Activated naive CD4-positive, alpha-beta T cell treated with anti-CD3 and anti-CD28 coated beads, Interleukin-2, amount 50 U/mL, for 24 hours (primary cell): ENCODE measurements at regions not wholly inside any gene's neighbourhood (a gene's known extent, or its start where the extent isn't known, plus 50 kb on each side); places are given as distances from the start of the nearest gene placed in this dataset.

Experiments
- H3K27ac Mint-ChIP-seq: one replicate; pipeline ENCODE4 v1.8.0; 2021; ENCODE audit warnings: mild to moderate bottlenecking, mixed read lengths
- H3K27me3 Mint-ChIP-seq: one replicate; pipeline ENCODE4 v1.8.0; 2021; ENCODE audit warnings: mixed read lengths
- H3K36me3 Mint-ChIP-seq: one replicate; pipeline ENCODE4 v1.8.0; 2021; ENCODE audit warnings: mixed read lengths
- H3K4me1 Mint-ChIP-seq: one replicate; pipeline ENCODE4 v1.8.0; 2021; ENCODE audit warnings: mixed read lengths
- H3K4me3 Mint-ChIP-seq: one replicate; pipeline ENCODE4 v1.8.0; 2021; ENCODE audit warnings: mild to moderate bottlenecking, mixed read lengths
- H3K9me3 Mint-ChIP-seq: one replicate; pipeline ENCODE4 v1.8.0; 2021; ENCODE audit warnings: mixed read lengths

DNA sequence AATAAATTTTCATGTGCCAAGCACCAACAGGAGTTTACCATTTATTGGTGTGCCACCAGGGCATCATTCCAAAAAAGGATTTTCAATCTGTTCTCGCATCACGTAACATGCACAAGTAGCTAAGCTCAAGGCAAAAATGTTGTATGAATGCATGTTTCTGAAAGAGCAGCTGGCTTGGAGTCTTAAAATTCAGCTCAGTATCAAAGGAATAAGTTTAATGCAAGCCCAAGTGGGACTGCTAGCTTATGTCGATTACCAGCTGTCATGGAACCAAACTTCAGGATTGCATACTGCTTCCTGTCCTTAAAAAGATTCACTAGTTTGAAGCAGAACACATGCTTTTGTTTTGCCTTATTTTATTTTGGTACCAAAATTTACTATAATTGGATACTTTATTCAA lies 437.0 kb downstream of the FSCB start:
- peaks cover 10% of the 10 kb centered on the region for H3K9me3 Mint-ChIP-seq
- no peaks in the 10 kb centered on the region for H3K27me3 Mint-ChIP-seq
- no peaks in the 10 kb centered on the region for H3K4me1 Mint-ChIP-seq
- no peaks in the 10 kb centered on the region for H3K36me3 Mint-ChIP-seq
- no peak overlapping the region for H3K27ac Mint-ChIP-seq
- no peak overlapping the region for H3K4me3 Mint-ChIP-seq

DNA sequence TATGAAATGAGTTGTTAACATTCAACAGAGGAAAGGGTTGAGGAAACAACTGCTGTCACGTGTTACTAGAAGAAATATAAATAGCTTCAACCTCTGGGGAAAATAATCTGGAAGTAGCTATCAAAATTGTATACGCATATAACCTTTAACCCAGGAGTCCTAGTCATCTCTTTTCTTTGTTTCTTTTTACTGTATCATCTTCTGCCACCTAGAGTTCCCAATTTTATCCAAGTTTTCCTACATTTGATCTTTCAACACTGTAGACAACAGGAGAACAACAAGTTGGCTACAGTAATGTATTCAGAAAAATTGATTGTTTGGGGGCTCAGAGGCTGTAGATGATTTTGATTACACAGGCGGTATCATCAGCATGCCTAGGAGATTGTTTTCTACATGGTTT lies 453.7 kb downstream of the FSCB start:
- H3K4me1 Mint-ChIP-seq, result no peaks in the 10 kb centered on the region
- no peaks in the 10 kb centered on the region for H3K27me3 Mint-ChIP-seq
- no peak overlapping the region for H3K4me3 Mint-ChIP-seq
- no peaks in the 10 kb centered on the region for H3K9me3 Mint-ChIP-seq
- H3K36me3 Mint-ChIP-seq, result no peaks in the 10 kb centered on the region
- no peak overlapping the region for H3K27ac Mint-ChIP-seq

DNA sequence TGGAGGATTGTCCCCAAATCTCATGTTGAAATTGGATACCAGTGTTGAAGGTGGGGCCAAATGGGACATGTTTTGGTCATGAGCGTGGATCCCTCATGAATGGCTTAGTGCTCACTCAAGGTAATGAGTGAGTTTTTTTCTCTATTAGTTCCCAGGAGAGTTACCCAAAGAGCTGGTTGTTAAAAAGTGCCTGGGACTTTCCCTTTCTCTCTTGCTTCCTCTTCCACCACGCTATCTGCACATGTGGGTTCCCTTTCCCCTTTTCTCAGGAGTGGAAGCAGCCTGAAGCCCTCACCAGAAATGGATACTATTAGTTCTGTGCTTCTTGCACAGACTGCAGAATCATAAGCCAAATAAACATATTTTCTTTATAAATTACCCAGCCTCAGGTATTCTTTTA lies 465.4 kb downstream of the FSCB start:
- H3K4me3 Mint-ChIP-seq, result no peak overlapping the region
- H3K27ac Mint-ChIP-seq, result no peak overlapping the region
- H3K4me1 Mint-ChIP-seq, result no peaks in the 10 kb centered on the region
- peaks cover 15% of the 10 kb centered on the region for H3K9me3 Mint-ChIP-seq
- no peaks in the 10 kb centered on the region for H3K27me3 Mint-ChIP-seq
- H3K36me3 Mint-ChIP-seq, result no peaks in the 10 kb centered on the region

GRCh38 chr14:44040561-44040960 lies 466.5 kb downstream of the FSCB start:
- Mint-ChIP-seq H3K36me3 (no peaks in the 10 kb centered on the region), H3K9me3 (peaks cover 14% of the 10 kb centered on the region), H3K4me3 (no peak overlapping the region)

GRCh38 chr14:44036248-44036647 lies 470.8 kb downstream of the FSCB start:
- Mint-ChIP-seq H3K4me3 (no peak overlapping the region), H3K27me3 (no peaks in the 10 kb centered on the region), H3K27ac (no peak overlapping the region), H3K36me3 (no peaks in the 10 kb centered on the region), H3K4me1 (no peaks in the 10 kb centered on the region), H3K9me3 (peaks cover 14% of the 10 kb centered on the region)

More at GRCh38 chr14:44040561-44040960, 466.5 kb downstream of the FSCB start:
- Mint-ChIP-seq H3K4me1 (no peaks in the 10 kb centered on the region), H3K27me3 (no peaks in the 10 kb centered on the region), H3K27ac (no peak overlapping the region)

DNA sequence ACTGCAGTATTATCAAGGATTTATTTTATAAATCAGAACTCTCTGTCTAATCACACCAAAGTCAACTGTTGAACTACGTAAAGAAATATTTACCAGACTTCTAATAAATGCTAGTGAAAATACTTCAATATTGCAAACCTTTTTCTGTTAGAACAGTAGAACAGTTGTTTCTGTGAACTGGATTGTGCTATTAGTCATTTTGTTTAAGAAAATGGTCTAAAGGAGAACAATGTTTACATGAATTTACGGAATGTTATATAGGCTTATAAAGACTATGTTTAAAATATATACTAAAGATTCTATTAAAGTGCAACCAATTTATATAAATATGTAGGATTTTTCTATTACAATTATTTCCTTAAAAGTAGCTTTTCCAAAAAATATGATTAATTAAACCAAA lies 471.4 kb downstream of the FSCB start:
- Mint-ChIP-seq H3K27ac (no peak overlapping the region), H3K36me3 (no peaks in the 10 kb centered on the region), H3K9me3 (peaks cover 14% of the 10 kb centered on the region), H3K27me3 (no peaks in the 10 kb centered on the region), H3K4me1 (no peaks in the 10 kb centered on the region), H3K4me3 (no peak overlapping the region)

DNA sequence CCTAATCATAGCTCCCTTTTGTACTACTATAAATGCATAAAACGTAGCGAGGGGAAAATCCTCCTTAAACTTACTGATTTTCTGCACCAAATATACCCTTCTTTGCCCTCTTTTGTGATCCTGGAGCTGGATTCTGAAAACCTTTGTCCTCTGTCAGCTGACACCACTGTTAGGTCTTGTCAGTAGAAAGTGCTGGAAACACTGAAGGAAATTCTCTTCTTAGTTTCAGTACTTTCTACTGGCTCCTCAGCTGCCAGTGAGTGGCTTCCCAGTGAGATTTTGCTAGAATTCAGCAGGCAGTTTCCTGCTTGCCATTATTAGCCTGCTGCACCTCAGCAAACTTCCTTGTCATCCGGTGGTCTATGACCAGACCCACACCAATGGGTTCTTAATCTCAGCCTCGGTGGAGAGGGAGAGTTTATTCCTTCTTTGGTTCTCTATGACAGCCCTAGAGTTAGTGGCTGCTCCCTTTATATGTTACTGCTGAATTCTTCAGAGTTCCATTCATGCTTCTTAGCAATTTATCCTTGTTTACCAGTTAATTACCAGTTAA lies 476.2 kb downstream of the FSCB start:
- H3K4me1 Mint-ChIP-seq, result no peaks in the 10 kb centered on the region
- no peak overlapping the region for H3K27ac Mint-ChIP-seq
- no peaks in the 10 kb centered on the region for H3K27me3 Mint-ChIP-seq
- no peak overlapping the region for H3K4me3 Mint-ChIP-seq
- H3K36me3 Mint-ChIP-seq, result no peaks in the 10 kb centered on the region
- no peaks in the 10 kb centered on the region for H3K9me3 Mint-ChIP-seq

DNA sequence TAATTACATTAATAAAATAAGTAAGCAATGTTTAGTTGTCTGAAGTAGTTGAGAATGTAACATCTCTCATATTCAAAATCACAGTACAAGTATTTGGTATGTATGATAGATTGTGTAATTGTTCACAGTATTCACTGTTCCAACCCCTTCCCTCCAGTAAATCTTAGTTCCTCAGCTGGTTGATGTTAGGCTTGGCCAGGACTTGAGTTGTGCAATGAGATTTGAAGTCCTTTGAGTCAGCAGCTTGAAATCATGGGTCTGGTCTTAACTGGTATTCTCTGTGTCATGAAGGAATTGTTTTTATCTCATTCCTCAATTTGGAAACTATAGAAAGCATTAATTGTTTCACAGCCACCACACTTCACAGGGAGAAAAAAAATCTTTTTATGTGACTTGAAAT lies 477.1 kb downstream of the FSCB start:
- no peak overlapping the region for H3K27ac Mint-ChIP-seq
- no peak overlapping the region for H3K4me3 Mint-ChIP-seq
- H3K4me1 Mint-ChIP-seq, result no peaks in the 10 kb centered on the region

GRCh38 chr14:44027397-44027796 lies 479.7 kb downstream of the FSCB start:
- Mint-ChIP-seq H3K36me3 (no peaks in the 10 kb centered on the region), H3K9me3 (peaks cover 5% of the 10 kb centered on the region), H3K4me1 (no peaks in the 10 kb centered on the region), H3K27me3 (no peaks in the 10 kb centered on the region), H3K4me3 (no peak overlapping the region), H3K27ac (no peak overlapping the region)

More for the DNA sequence above, 477.1 kb downstream of the FSCB start:
- Mint-ChIP-seq H3K27me3 (no peaks in the 10 kb centered on the region), H3K9me3 (no peaks in the 10 kb centered on the region), H3K36me3 (no peaks in the 10 kb centered on the region)

DNA sequence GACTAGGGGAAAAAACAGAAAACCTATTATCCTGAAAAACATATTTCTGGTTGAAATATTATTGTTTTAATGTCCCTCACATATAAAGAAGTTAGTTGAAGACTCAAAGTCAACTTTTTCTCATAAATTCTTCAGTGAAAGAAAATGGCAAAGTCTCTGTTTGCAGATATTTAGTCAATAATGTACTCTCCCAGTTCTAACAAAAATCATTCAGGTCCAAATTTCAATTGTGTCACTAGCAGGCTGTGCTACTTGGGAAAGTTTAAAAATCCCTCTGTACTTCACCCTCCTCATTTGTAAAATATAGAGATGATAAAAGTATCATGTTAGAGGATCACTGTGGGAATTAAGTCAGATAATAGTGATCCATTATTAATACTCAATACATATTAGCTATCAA lies 496.5 kb downstream of the FSCB start:
- H3K36me3 Mint-ChIP-seq, result no peaks in the 10 kb centered on the region
- H3K27ac Mint-ChIP-seq, result no peak overlapping the region
- no peaks in the 10 kb centered on the region for H3K9me3 Mint-ChIP-seq
- no peaks in the 10 kb centered on the region for H3K4me1 Mint-ChIP-seq
- H3K4me3 Mint-ChIP-seq, result no peak overlapping the region
- no peaks in the 10 kb centered on the region for H3K27me3 Mint-ChIP-seq

GRCh38 chr14:44010071-44010470 lies 497.0 kb downstream of the FSCB start:
- no peaks in the 10 kb centered on the region for H3K36me3 Mint-ChIP-seq
- H3K9me3 Mint-ChIP-seq, result no peaks in the 10 kb centered on the region
- no peaks in the 10 kb centered on the region for H3K4me1 Mint-ChIP-seq
- H3K4me3 Mint-ChIP-seq, result no peak overlapping the region
- H3K27me3 Mint-ChIP-seq, result no peaks in the 10 kb centered on the region
- no peak overlapping the region for H3K27ac Mint-ChIP-seq

DNA sequence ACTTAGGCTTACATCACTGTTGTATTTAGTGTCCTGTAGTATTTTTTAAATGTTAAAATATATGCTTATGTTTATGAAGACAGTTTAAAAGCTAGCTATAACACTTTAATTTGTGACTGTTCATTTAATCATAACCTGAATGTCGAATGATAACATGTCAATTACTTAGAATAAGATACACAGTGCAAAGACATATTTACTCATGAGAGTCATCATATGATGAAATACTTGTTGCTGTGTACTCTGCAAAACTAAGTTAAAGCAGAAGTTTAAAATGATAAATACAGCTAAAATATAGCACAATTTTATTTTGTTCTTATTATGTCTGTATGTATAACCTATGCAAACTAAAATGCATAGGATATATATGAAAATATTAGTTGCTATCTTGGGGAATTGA lies 497.4 kb downstream of the FSCB start:
- H3K4me3 Mint-ChIP-seq, result no peak overlapping the region
- no peak overlapping the region for H3K27ac Mint-ChIP-seq
- no peaks in the 10 kb centered on the region for H3K9me3 Mint-ChIP-seq
- no peaks in the 10 kb centered on the region for H3K4me1 Mint-ChIP-seq
- H3K36me3 Mint-ChIP-seq, result no peaks in the 10 kb centered on the region
- no peaks in the 10 kb centered on the region for H3K27me3 Mint-ChIP-seq

GRCh38 chr14:43988989-43989388 lies 518.1 kb downstream of the FSCB start:
- no peaks in the 10 kb centered on the region for H3K27me3 Mint-ChIP-seq
- no peaks in the 10 kb centered on the region for H3K4me1 Mint-ChIP-seq
- no peaks in the 10 kb centered on the region for H3K9me3 Mint-ChIP-seq
- H3K4me3 Mint-ChIP-seq, result no peak overlapping the region
- no peak overlapping the region for H3K27ac Mint-ChIP-seq
- H3K36me3 Mint-ChIP-seq, result no peaks in the 10 kb centered on the region

DNA sequence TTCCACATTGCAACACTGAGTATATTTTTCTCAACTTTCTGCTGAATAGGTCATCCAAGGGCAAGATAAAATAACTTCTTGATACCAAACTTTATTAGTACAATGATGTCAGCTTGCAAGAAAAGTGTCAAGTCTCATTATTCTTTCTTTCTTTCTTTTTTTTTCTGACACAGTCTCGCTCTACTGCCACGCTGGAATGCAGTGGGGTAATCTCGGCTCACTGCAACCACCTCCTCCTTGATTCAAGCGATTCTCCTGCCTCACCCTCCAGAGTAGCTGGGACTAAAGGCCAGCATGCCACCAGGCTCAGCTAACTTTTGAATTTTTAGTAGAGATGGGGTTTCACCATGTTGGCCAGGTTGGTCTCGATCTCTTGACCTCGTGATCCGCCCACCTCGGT lies 523.4 kb downstream of the FSCB start:
- H3K4me1 Mint-ChIP-seq, result no peaks in the 10 kb centered on the region
- H3K4me3 Mint-ChIP-seq, result no peak overlapping the region
- H3K27me3 Mint-ChIP-seq, result no peaks in the 10 kb centered on the region
- H3K36me3 Mint-ChIP-seq, result no peaks in the 10 kb centered on the region
- peaks cover 7% of the 10 kb centered on the region for H3K9me3 Mint-ChIP-seq
- no peak overlapping the region for H3K27ac Mint-ChIP-seq

DNA sequence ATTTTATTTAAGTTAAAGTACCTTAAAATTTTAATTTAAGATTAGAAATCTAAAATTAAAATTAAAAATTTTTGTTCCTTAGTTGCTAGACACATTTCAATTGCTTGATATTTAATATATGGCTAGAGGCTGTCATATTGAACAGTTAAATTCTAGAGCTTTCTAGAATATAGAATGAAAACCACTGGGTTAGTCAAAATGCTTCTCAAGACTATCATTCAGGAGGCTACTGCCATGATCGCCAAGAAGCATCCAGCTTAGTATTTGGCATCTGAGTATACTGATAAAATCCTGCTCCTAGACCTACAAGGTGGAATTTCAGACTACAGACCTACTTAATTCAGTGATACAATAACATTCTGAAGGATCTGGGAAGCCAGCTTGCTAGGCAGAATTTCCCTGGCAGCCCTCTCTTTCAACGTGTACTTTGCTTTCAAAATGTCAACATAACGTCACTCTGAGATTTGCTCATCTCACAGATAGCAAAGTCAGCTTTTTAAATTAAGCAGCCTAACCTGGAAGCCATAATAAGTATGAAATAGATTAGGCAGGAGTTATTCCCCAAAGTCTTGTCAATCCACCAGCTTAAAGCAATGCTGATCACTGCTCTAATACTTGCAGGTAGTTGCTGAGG lies 525.8 kb downstream of the FSCB start:
- H3K27ac Mint-ChIP-seq, result no peak overlapping the region
- H3K4me1 Mint-ChIP-seq, result no peaks in the 10 kb centered on the region
- no peaks in the 10 kb centered on the region for H3K27me3 Mint-ChIP-seq
- no peak overlapping the region for H3K4me3 Mint-ChIP-seq
- peaks cover 9% of the 10 kb centered on the region for H3K9me3 Mint-ChIP-seq
- H3K36me3 Mint-ChIP-seq, result no peaks in the 10 kb centered on the region

DNA sequence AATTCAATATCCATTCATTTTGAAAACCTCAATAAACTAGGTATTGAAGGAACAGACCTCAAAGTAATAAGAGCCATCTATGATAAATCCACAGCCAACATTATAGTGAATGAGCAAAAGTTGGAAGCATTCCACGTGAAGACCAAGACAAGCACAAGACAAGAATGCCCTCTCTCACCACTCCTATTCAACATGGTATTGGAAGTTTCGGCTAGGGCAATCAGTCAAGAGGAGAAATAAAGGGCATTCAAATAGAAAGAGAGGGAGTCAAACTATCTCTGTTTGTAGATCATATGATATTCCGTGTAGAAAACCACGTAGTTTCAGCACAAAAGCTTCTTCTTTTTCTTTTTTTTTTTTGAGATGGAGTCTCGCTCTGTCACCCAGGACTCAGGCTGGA lies 550.3 kb downstream of the FSCB start:
- Mint-ChIP-seq H3K4me1 (no peaks in the 10 kb centered on the region), H3K36me3 (no peaks in the 10 kb centered on the region), H3K9me3 (peaks cover 6% of the 10 kb centered on the region), H3K4me3 (no peak overlapping the region), H3K27me3 (no peaks in the 10 kb centered on the region), H3K27ac (no peak overlapping the region)

- Mint-ChIP-seq H3K36me3 (no peaks in the 10 kb centered on the region), H3K4me1 (no peaks in the 10 kb centered on the region), H3K27me3 (no peaks in the 10 kb centered on the region), H3K4me3 (no peak overlapping the region), H3K9me3 (no peaks in the 10 kb centered on the region), H3K27ac (no peak overlapping the region)
Measured at GRCh38 chr14:43949400-43949799, 557.7 kb downstream of the FSCB start.
